H1 (cell line): ENCODE measurements at regions not wholly inside any gene's neighbourhood (a gene's known extent, or its start where the extent isn't known, plus 50 kb on each side); places are given as distances from the start of the nearest gene placed in this dataset.

Experiments used
- CTCF ChIA-PET: fragments of 300-600 bp; sonication (Branson Sonifier 250); formaldehyde crosslinking; loops from one replicate; lab custom pipeline; 2021; ENCODE audit not compliant: partially characterized antibody; lab: Charles Lee
- POLR2A ChIA-PET: fragments of 300-600 bp; sonication (Branson Sonifier 250); formaldehyde crosslinking; loops from one replicate; lab custom pipeline; 2021; ENCODE audit warnings: inconsistent platforms; ENCODE audit not compliant: partially characterized antibody; lab: Charles Lee
- DNase-seq, 2 experiments: peaks; one replicate each; pipeline versions ENCODE4 v3.0.0 to v3.0.0-alpha.2; 2010 to 2022; ENCODE audit warnings: low spot score in 2 of 2, low read depth in 1 of 2, mixed read lengths in 1 of 2
- FAIRE-seq: peaks from 2 replicates; lab custom pipeline; 2011; peaks lifted over from hg19 to GRCh38; lab: Jason Lieb, UNC
- H2AFZ ChIP-seq: 2 replicates; pipeline ENCODE4 v1.8.1; 2012; ENCODE audit warnings: low read length, inconsistent platforms
- H2AK5ac ChIP-seq: 2 replicates; pipeline ENCODE4 v1.6.1; 2013; ENCODE audit warnings: low read depth, low read length
- H2BK120ac ChIP-seq: replicated peaks from 2 replicates; pipeline ENCODE3; 2013; ENCODE audit warnings: low read depth, low read length, inconsistent platforms
- H2BK12ac ChIP-seq: 2 replicates; pipeline ENCODE4 v1.6.1; 2013; ENCODE audit warnings: low read depth, low read length
- H2BK15ac ChIP-seq: 2 replicates; pipeline ENCODE4 v1.6.1; 2013; ENCODE audit warnings: low read length
- H2BK20ac ChIP-seq: 2 replicates; pipeline ENCODE4 v1.6.1; 2013; ENCODE audit warnings: low read length
- H2BK5ac ChIP-seq: 2 replicates; pipeline ENCODE4 v1.6.1; 2013; ENCODE audit warnings: low read depth, low read length
- H3K14ac ChIP-seq: 2 replicates; pipeline ENCODE4 v1.6.1; 2013; ENCODE audit warnings: inconsistent platforms; ENCODE audit not compliant: insufficient read length
- H3K18ac ChIP-seq: 2 replicates; pipeline ENCODE4 v1.6.1; 2013; ENCODE audit warnings: low read length; ENCODE audit errors: extremely low read depth
- H3K23ac ChIP-seq: 2 replicates; pipeline ENCODE4 v1.6.1; 2013; ENCODE audit warnings: inconsistent platforms; ENCODE audit not compliant: insufficient read length
- H3K23me2 ChIP-seq: 2 replicates; pipeline ENCODE4 v1.6.1; 2013; ENCODE audit warnings: low read depth, low read length
- H3K27ac ChIP-seq: 2 replicates; pipeline ENCODE4 v1.6.1; 2011; ENCODE audit warnings: low read depth, low read length, inconsistent platforms
- H3K27me3 ChIP-seq, 4 experiments: replicated peaks in 1 of 4; 1 replicate in 1 of 4; 2 replicates in 3 of 4; pipeline versions ENCODE4 v1.6.1 to v1.8.1; 2011 to 2013; ENCODE audit warnings: low read length in 3 of 4, mild to moderate bottlenecking in 3 of 4, inconsistent platforms in 2 of 4, mixed read lengths in 2 of 4, moderate library complexity in 1 of 4; ENCODE audit not compliant: control insufficient read depth in 3 of 4, insufficient read depth in 3 of 4; ENCODE audit errors: extremely low read depth in 1 of 4
- H3K36me3 ChIP-seq, 4 experiments: 2 replicates each; pipeline versions ENCODE4 v1.6.1 to v1.8.1; 2011 to 2013; ENCODE audit warnings: mild to moderate bottlenecking in 4 of 4, low read length in 3 of 4, moderate library complexity in 2 of 4, control low read depth in 1 of 4, inconsistent platforms in 1 of 4; ENCODE audit not compliant: insufficient read depth in 4 of 4, control insufficient read depth in 2 of 4
- H3K4ac ChIP-seq: replicated peaks from 2 replicates; pipeline ENCODE3; 2013; ENCODE audit warnings: low read length, low read depth, mixed read lengths, inconsistent platforms; ENCODE audit not compliant: insufficient read length
- H3K4me1 ChIP-seq, 4 experiments: replicated peaks in 1 of 4; 1 replicate in 1 of 4; 2 replicates in 3 of 4; pipeline versions ENCODE4 v1.6.1 to v1.8.1; 2011 to 2013; ENCODE audit warnings: low read length in 3 of 4, inconsistent platforms in 2 of 4, mixed read lengths in 1 of 4; ENCODE audit not compliant: insufficient read depth in 4 of 4, control insufficient read depth in 3 of 4
- H3K4me2 ChIP-seq, 2 experiments: 2 replicates each; pipeline versions ENCODE4 v1.6.1 to v1.8.1; 2011 to 2013; ENCODE audit warnings: low read depth in 2 of 2, low read length in 2 of 2, control low read depth in 1 of 2, inconsistent platforms in 1 of 2, mild to moderate bottlenecking in 1 of 2; ENCODE audit not compliant: insufficient read depth in 1 of 2
- H3K4me3 ChIP-seq, 4 experiments: fragments of 200-600, 300-600 bp in 1 of 4; sonication (generic), shearing (Covaris generic), sonication (Bioruptor Twin) in 1 of 4; 2 replicates each; pipeline versions ENCODE4 v1.5.1 to v1.8.1; 2011 to 2016; ENCODE audit warnings: low read length in 4 of 4, low read depth in 3 of 4, control low read depth in 2 of 4, inconsistent platforms in 2 of 4, mild to moderate bottlenecking in 2 of 4, mixed read lengths in 1 of 4, moderate library complexity in 1 of 4; ENCODE audit not compliant: insufficient read depth in 2 of 4; ENCODE audit errors: extremely low read depth in 1 of 4
- H3K56ac ChIP-seq: replicated peaks from 2 replicates; pipeline ENCODE3; 2013; ENCODE audit warnings: low read depth, mild to moderate bottlenecking, mixed read lengths, low read length, inconsistent platforms; ENCODE audit not compliant: insufficient read length
- H3K79me1 ChIP-seq: 2 replicates; pipeline ENCODE4 v1.6.1; 2013; ENCODE audit warnings: low read depth, low read length, control low read depth
- H3K79me2 ChIP-seq, 2 experiments: 2 replicates each; pipeline versions ENCODE4 v1.6.1 to v1.8.1; 2012 to 2013; ENCODE audit warnings: low read length in 2 of 2, mild to moderate bottlenecking in 2 of 2, inconsistent platforms in 1 of 2; ENCODE audit not compliant: insufficient read depth in 2 of 2, control insufficient read depth in 1 of 2
- H3K9ac ChIP-seq, 4 experiments: replicated peaks in 1 of 4; 1 replicate in 1 of 4; 2 replicates in 3 of 4; pipeline versions ENCODE4 v1.6.1 to v1.8.1; 2011 to 2013; ENCODE audit warnings: low read depth in 3 of 4, low read length in 3 of 4, control low read depth in 2 of 4, mild to moderate bottlenecking in 2 of 4, moderate library complexity in 2 of 4, inconsistent platforms in 1 of 4; ENCODE audit errors: extremely low read depth in 1 of 4
- H3K9me3 ChIP-seq, 2 experiments: 2 replicates each; pipeline versions ENCODE4 v1.6.1 to v1.8.1; 2012 to 2013; ENCODE audit warnings: mild to moderate bottlenecking in 2 of 2, moderate library complexity in 2 of 2, control low read depth in 1 of 2, inconsistent platforms in 1 of 2, low read depth in 1 of 2, low read length in 1 of 2, mixed read lengths in 1 of 2; ENCODE audit not compliant: insufficient read depth in 2 of 2
- H4K20me1 ChIP-seq, 2 experiments: replicated peaks in 1 of 2; 2 replicates each; pipeline versions ENCODE3 to v1.8.1; 2011 to 2013; ENCODE audit warnings: inconsistent platforms in 2 of 2, low read length in 2 of 2, mild to moderate bottlenecking in 1 of 2; ENCODE audit not compliant: insufficient read depth in 2 of 2, control insufficient read depth in 1 of 2
- H4K5ac ChIP-seq: 2 replicates; pipeline ENCODE4 v1.6.1; 2013; ENCODE audit warnings: low read length, low read depth, mixed read lengths, inconsistent platforms; ENCODE audit not compliant: insufficient read length
- H4K8ac ChIP-seq: 2 replicates; pipeline ENCODE4 v1.8.0; 2013; ENCODE audit warnings: mild to moderate bottlenecking, moderate library complexity, low read length, inconsistent platforms; ENCODE audit not compliant: insufficient read depth; ENCODE audit errors: extremely low read depth
- H4K91ac ChIP-seq: replicated peaks from 2 replicates; pipeline ENCODE3; 2013; ENCODE audit warnings: low read length, mixed read lengths, inconsistent platforms; ENCODE audit not compliant: insufficient read length
- ASH2L ChIP-seq: fragments of 200-600, 300-600 bp; sonication (generic); IDR thresholded peaks from one replicate; pipeline ENCODE4 v1.7.1; 2017; ENCODE audit warnings: low read length
- CTBP2 ChIP-seq: IDR thresholded peaks from 2 replicates; pipeline ENCODE4 v1.7.0; 2011; ENCODE audit warnings: borderline replicate concordance, mild to moderate bottlenecking, moderate library complexity, mixed read lengths, low read length; ENCODE audit not compliant: insufficient read depth, insufficient read length
- NANOG ChIP-seq: IDR thresholded peaks from 2 replicates; pipeline ENCODE4 v1.6.1; 2011; ENCODE audit warnings: low read length, low read depth, mild to moderate bottlenecking, inconsistent platforms; ENCODE audit not compliant: insufficient read depth, poor library complexity, severe bottlenecking
- RAD21 ChIP-seq, 2 experiments: IDR thresholded peaks in 1 of 2; conservative IDR thresholded peaks in 1 of 2; 2 replicates each; pipeline ENCODE4 v1.6.1; 2011; ENCODE audit warnings: low read depth in 2 of 2, low read length in 2 of 2, improper control_type of control experiment in 1 of 2, inconsistent platforms in 1 of 2, mild to moderate bottlenecking in 1 of 2, moderate library complexity in 1 of 2
- RNF2 ChIP-seq: fragments of 200-900, 300-1000 bp; sonication (generic); IDR thresholded peaks from 2 replicates; pipeline ENCODE4 v1.7.1; 2016; ENCODE audit warnings: borderline replicate concordance, low read depth, mild to moderate bottlenecking, antibody characterized with exemption, low read length; ENCODE audit not compliant: poor library complexity, severe bottlenecking; ENCODE audit errors: missing control alignments
- SIN3A ChIP-seq, 2 experiments: IDR thresholded peaks in 1 of 2; conservative IDR thresholded peaks in 1 of 2; 2 replicates each; pipeline ENCODE4 v1.6.1; 2011 to 2012; ENCODE audit warnings: low read length in 2 of 2, improper control_type of control experiment in 1 of 2, low read depth in 1 of 2, mild to moderate bottlenecking in 1 of 2
- WGBS, 2 experiments: shearing (Covaris generic) in 1 of 2; methylation state at CpG; one replicate each; pipeline versions ENCODE4 v1.1.6 to v1.1.7; 2013 to 2015; ENCODE audit warnings: low lambda C conversion rate in 2 of 2, mixed read lengths in 2 of 2, inconsistent platforms in 1 of 2, low coverage in 1 of 2, missing lambda C conversion rate in 1 of 2; ENCODE audit not compliant: insufficient replicate concordance in 2 of 2, insufficient coverage in 1 of 2, insufficient read length in 1 of 2; ENCODE audit errors: extremely low coverage in 1 of 2, missing lambda C conversion rate in 1 of 2; 5-methylcytosine and 5-hydroxymethylcytosine counted together
- TF ChIP-seq, protein P1 (sequence below): IDR thresholded peaks from 2 replicates; pipeline ENCODE4 v1.6.1; 2012; ENCODE audit warnings: low read length, inconsistent platforms
- TF ChIP-seq, protein P2 (sequence below), 3 experiments: IDR thresholded peaks; 1 replicate in 2 of 3; 2 replicates in 1 of 3; pipeline versions ENCODE4 v1.5.1 to v1.6.1; 2011; ENCODE audit warnings: low read length in 3 of 3, mild to moderate bottlenecking in 3 of 3, inconsistent platforms in 2 of 3, low read depth in 1 of 3, moderate library complexity in 1 of 3; ENCODE audit not compliant: insufficient read depth in 1 of 3; ENCODE audit errors: control extremely low read depth in 1 of 3

- Histone ChIP-seq H3K9me3 (no peaks in the 10 kb centered on the region), H2BK20ac (no peak overlapping the region), H3K4ac (no peak overlapping the region), H2AK5ac (no peak overlapping the region), H3K36me3 (no peaks in the 10 kb centered on the region), H3K56ac (no peak overlapping the region), H4K5ac (no peak overlapping the region), H2BK12ac (no peak overlapping the region), H2BK120ac (no peak overlapping the region), H3K14ac (no peak overlapping the region), H3K23ac (no peak overlapping the region), H3K18ac (no peak overlapping the region), H3K27me3 (no peaks in the 10 kb centered on the region), H3K79me1 (no peaks in the 10 kb centered on the region), H3K27ac (no peak overlapping the region), H3K79me2 (no peaks in the 10 kb centered on the region), H2BK15ac (no peak overlapping the region), H3K9ac (no peak overlapping the region), H3K23me2 (no peaks in the 10 kb centered on the region; the same call in 1 of the 2 replicates), H3K4me3 (no peak overlapping the region), H3K4me1 (no peaks in the 10 kb centered on the region; a peak in 1 of 7 replicates), H4K20me1 (no peaks in the 10 kb centered on the region), H2BK5ac (no peak overlapping the region), H4K8ac (no peak overlapping the region), H2AFZ (no peak overlapping the region), H4K91ac (no peak overlapping the region), H3K4me2 (no peak overlapping the region)
- DNase-seq: no peak
- WGBS, 2 experiments: 85% methylated on average over 6 of the region's 6 CpGs; no CpG with 5 or more reads in 1 of the 2 experiments
- no peak for FAIRE-seq
- ChIA-PET POLR2A (no interaction called here), CTCF (interaction anchor here (1.0 to 4.7 kb wide), 4 partner anchors 9 to 149 kb away, joined by 3 to 64 read pairs (median 5); no protein-coding TSS in a partner anchor)
- TF ChIP-seq RNF2 (no peak), SIN3A (conservative IDR thresholded peaks at IDR 0.05 in 1 of 2, IDR thresholded peaks at IDR 0.05 in 1 of 2; ENCODE audit: low read depth in 1 of 2, low read length in 2 of 2) (no peak), CTBP2 (no peak), NANOG (no peak), ASH2L (no peak), RAD21 (IDR thresholded peaks at IDR 0.05 in 1 of 2, conservative IDR thresholded peaks at IDR 0.05 in 1 of 2; ENCODE audit: low read depth in 2 of 2, low read length in 2 of 2) (no peak)
- TF ChIP-seq, protein P1, sequence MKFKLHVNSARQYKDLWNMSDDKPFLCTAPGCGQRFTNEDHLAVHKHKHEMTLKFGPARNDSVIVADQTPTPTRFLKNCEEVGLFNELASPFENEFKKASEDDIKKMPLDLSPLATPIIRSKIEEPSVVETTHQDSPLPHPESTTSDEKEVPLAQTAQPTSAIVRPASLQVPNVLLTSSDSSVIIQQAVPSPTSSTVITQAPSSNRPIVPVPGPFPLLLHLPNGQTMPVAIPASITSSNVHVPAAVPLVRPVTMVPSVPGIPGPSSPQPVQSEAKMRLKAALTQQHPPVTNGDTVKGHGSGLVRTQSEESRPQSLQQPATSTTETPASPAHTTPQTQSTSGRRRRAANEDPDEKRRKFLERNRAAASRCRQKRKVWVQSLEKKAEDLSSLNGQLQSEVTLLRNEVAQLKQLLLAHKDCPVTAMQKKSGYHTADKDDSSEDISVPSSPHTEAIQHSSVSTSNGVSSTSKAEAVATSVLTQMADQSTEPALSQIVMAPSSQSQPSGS: no peak
- TF ChIP-seq, protein P2, sequence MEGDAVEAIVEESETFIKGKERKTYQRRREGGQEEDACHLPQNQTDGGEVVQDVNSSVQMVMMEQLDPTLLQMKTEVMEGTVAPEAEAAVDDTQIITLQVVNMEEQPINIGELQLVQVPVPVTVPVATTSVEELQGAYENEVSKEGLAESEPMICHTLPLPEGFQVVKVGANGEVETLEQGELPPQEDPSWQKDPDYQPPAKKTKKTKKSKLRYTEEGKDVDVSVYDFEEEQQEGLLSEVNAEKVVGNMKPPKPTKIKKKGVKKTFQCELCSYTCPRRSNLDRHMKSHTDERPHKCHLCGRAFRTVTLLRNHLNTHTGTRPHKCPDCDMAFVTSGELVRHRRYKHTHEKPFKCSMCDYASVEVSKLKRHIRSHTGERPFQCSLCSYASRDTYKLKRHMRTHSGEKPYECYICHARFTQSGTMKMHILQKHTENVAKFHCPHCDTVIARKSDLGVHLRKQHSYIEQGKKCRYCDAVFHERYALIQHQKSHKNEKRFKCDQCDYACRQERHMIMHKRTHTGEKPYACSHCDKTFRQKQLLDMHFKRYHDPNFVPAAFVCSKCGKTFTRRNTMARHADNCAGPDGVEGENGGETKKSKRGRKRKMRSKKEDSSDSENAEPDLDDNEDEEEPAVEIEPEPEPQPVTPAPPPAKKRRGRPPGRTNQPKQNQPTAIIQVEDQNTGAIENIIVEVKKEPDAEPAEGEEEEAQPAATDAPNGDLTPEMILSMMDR (IDR thresholded peaks at IDR 0.05; ENCODE audit: control extremely low read depth in 1 of 3, insufficient read depth in 1 of 3, low read depth in 1 of 3, low read length in 3 of 3): no peak
Observed at GRCh38 chr7:130872341-130872740, 138.3 kb upstream of the KLF14 start.
